Mesendoderm (in vitro differentiated cells): ENCODE measurements at regions not wholly inside any gene's neighbourhood (a gene's known extent, or its start where the extent isn't known, plus 50 kb on each side); places are given as distances from the start of the nearest gene placed in this dataset.

Experiments used
- DNase-seq: peaks from one replicate; pipeline ENCODE4 v3.0.0; 2013
- H2AK5ac ChIP-seq: 2 replicates; pipeline ENCODE4 v1.6.1; 2013; ENCODE audit warnings: low read length, inconsistent platforms
- H2BK120ac ChIP-seq: 2 replicates; pipeline ENCODE4 v1.6.1; 2013; ENCODE audit warnings: low read depth, mild to moderate bottlenecking, low read length, moderate library complexity, mixed read lengths
- H2BK15ac ChIP-seq: replicated peaks from 2 replicates; pipeline ENCODE4 v1.6.1; 2013; ENCODE audit warnings: low read depth, mild to moderate bottlenecking, moderate library complexity
- H2BK5ac ChIP-seq: 2 replicates; pipeline ENCODE4 v1.6.1; 2013; ENCODE audit warnings: low read length, inconsistent platforms
- H3K18ac ChIP-seq: 2 replicates; pipeline ENCODE4 v1.6.1; 2013; ENCODE audit warnings: mild to moderate bottlenecking, low read length, mixed read lengths
- H3K23ac ChIP-seq: one replicate; pipeline ENCODE4 v1.6.1; 2013; ENCODE audit warnings: low read length
- H3K27ac ChIP-seq: 2 replicates; pipeline ENCODE4 v1.5.1; 2013; ENCODE audit warnings: low read depth, mild to moderate bottlenecking, inconsistent platforms, low read length, moderate library complexity
- H3K27me3 ChIP-seq: 2 replicates; pipeline ENCODE4 v1.6.1; 2013; ENCODE audit warnings: low read length, control low read depth, mild to moderate bottlenecking, inconsistent platforms; ENCODE audit not compliant: insufficient read depth, poor library complexity
- H3K36me3 ChIP-seq: 2 replicates; pipeline ENCODE4 v1.6.1; 2013; ENCODE audit warnings: low read length, inconsistent platforms; ENCODE audit not compliant: control insufficient read depth, insufficient read depth
- H3K4ac ChIP-seq: one replicate; pipeline ENCODE4 v1.6.1; 2013; ENCODE audit warnings: low read depth, mild to moderate bottlenecking, low read length, moderate library complexity
- H3K4me1 ChIP-seq: 2 replicates; pipeline ENCODE4 v1.6.1; 2013; ENCODE audit warnings: low read depth, low read length, inconsistent platforms; ENCODE audit not compliant: control insufficient read depth
- H3K4me2 ChIP-seq: 2 replicates; pipeline ENCODE4 v1.6.1; 2013; ENCODE audit warnings: low read length
- H3K4me3 ChIP-seq: 2 replicates; pipeline ENCODE4 v1.5.1; 2013; ENCODE audit warnings: mild to moderate bottlenecking, low read length
- H3K56ac ChIP-seq: one replicate; pipeline ENCODE4 v1.6.1; 2013; ENCODE audit warnings: low read length
- H3K79me1 ChIP-seq: 2 replicates; pipeline ENCODE4 v1.6.1; 2013; ENCODE audit warnings: low read length, inconsistent platforms
- H3K79me2 ChIP-seq: 2 replicates; pipeline ENCODE4 v1.6.1; 2013; ENCODE audit warnings: mild to moderate bottlenecking, low read length; ENCODE audit not compliant: control insufficient read depth, insufficient read depth
- H3K9ac ChIP-seq: 2 replicates; pipeline ENCODE4 v1.6.1; 2013; ENCODE audit warnings: low read length, inconsistent platforms
- H4K5ac ChIP-seq: one replicate; pipeline ENCODE4 v1.6.1; 2013; ENCODE audit warnings: low read length
- H4K8ac ChIP-seq: one replicate; pipeline ENCODE4 v1.6.1; 2013; ENCODE audit warnings: low read depth, mild to moderate bottlenecking, control low read depth, low read length, moderate library complexity
- WGBS: extraction: QIAGEN DNeasy Blood & Tissue Kit; methylation state at CpG from one replicate; pipeline ENCODE4 v1.1.7; 2013; ENCODE audit warnings: low lambda C conversion rate, missing lambda C conversion rate; ENCODE audit not compliant: insufficient coverage; ENCODE audit errors: extremely low coverage; 5-methylcytosine and 5-hydroxymethylcytosine counted together

- WGBS, result no CpG with 5 or more reads among the region's 3 CpGs
- H3K4me2 ChIP-seq, result no peak overlapping the region
- DNase-seq, result no peak
These were observed 185.2 kb downstream of the CSNK2A3 start for GRCh38 chr11:11167806-11168205.

GRCh38 chr11:11164334-11164690, 188.7 kb downstream of the CSNK2A3 start:
- no CpG with 5 or more reads among the region's 1 CpG for WGBS
- Histone ChIP-seq H3K4me3 (no peak overlapping the region), H2AK5ac (no peak overlapping the region), H4K5ac (no peak overlapping the region), H3K27ac (no peak overlapping the region), H3K4me1 (no peaks in the 10 kb centered on the region), H2BK15ac (no peak overlapping the region), H3K27me3 (no peaks in the 10 kb centered on the region), H2BK5ac (no peak overlapping the region), H3K9ac (no peak overlapping the region), H3K4me2 (no peak overlapping the region), H3K79me1 (no peaks in the 10 kb centered on the region), H3K23ac (no peak overlapping the region), H4K8ac (no peak overlapping the region), H3K79me2 (no peaks in the 10 kb centered on the region), H2BK120ac (no peak overlapping the region), H3K56ac (no peak overlapping the region), H3K36me3 (no peaks in the 10 kb centered on the region), H3K4ac (no peak overlapping the region), H3K18ac (no peak overlapping the region)
- DNase-seq, result no peak

More at GRCh38 chr11:11167806-11168205, 185.2 kb downstream of the CSNK2A3 start:
- H3K4me3 ChIP-seq, result no peak overlapping the region
- H3K56ac ChIP-seq, result no peak overlapping the region
- no peaks in the 10 kb centered on the region for H3K36me3 ChIP-seq
- no peak overlapping the region for H4K5ac ChIP-seq
- H3K27ac ChIP-seq, result no peak overlapping the region
- H3K27me3 ChIP-seq, result no peaks in the 10 kb centered on the region
- H3K4ac ChIP-seq, result no peak overlapping the region
- H3K18ac ChIP-seq, result no peak overlapping the region
- no peaks in the 10 kb centered on the region for H3K79me1 ChIP-seq
- no peak overlapping the region for H4K8ac ChIP-seq
- no peaks in the 10 kb centered on the region for H3K4me1 ChIP-seq
- no peak overlapping the region for H2AK5ac ChIP-seq
- no peak overlapping the region for H3K9ac ChIP-seq
- H2BK15ac ChIP-seq, result no peak overlapping the region
- H3K23ac ChIP-seq, result no peak overlapping the region
- H2BK5ac ChIP-seq, result no peak overlapping the region
- H2BK120ac ChIP-seq, result no peak overlapping the region
- H3K79me2 ChIP-seq, result no peaks in the 10 kb centered on the region

GRCh38 chr11:11163669-11164333, 189.2 kb downstream of the CSNK2A3 start:
- H2BK120ac ChIP-seq, result no peak overlapping the region
- H3K27ac ChIP-seq, result no peak overlapping the region
- no peaks in the 10 kb centered on the region for H3K27me3 ChIP-seq
- no peak overlapping the region for H2AK5ac ChIP-seq
- H2BK5ac ChIP-seq, result no peak overlapping the region
- H3K79me1 ChIP-seq, result no peaks in the 10 kb centered on the region
- H3K23ac ChIP-seq, result no peak overlapping the region
- no peak overlapping the region for H2BK15ac ChIP-seq
- H3K4me2 ChIP-seq, result no peak overlapping the region
- no CpG with 5 or more reads among the region's 4 CpGs for WGBS
- no peak overlapping the region for H3K9ac ChIP-seq
- H3K79me2 ChIP-seq, result no peaks in the 10 kb centered on the region
- no peak overlapping the region for H3K56ac ChIP-seq
- H3K4me1 ChIP-seq, result no peaks in the 10 kb centered on the region
- no peak for DNase-seq
- no peaks in the 10 kb centered on the region for H3K36me3 ChIP-seq
- no peak overlapping the region for H3K4me3 ChIP-seq
- no peak overlapping the region for H3K4ac ChIP-seq
- no peak overlapping the region for H3K18ac ChIP-seq
- H4K8ac ChIP-seq, result no peak overlapping the region
- H4K5ac ChIP-seq, result no peak overlapping the region

GRCh38 chr11:11163236-11163635, 189.8 kb downstream of the CSNK2A3 start:
- Histone ChIP-seq H2BK5ac (no peak overlapping the region), H3K79me1 (no peaks in the 10 kb centered on the region), H3K79me2 (no peaks in the 10 kb centered on the region), H3K4me3 (no peak overlapping the region), H3K4me2 (no peak overlapping the region), H3K27me3 (no peaks in the 10 kb centered on the region), H2BK15ac (no peak overlapping the region), H4K5ac (no peak overlapping the region), H3K56ac (no peak overlapping the region), H3K9ac (no peak overlapping the region), H3K18ac (no peak overlapping the region), H3K27ac (no peak overlapping the region), H2BK120ac (no peak overlapping the region), H3K36me3 (no peaks in the 10 kb centered on the region), H3K4me1 (no peaks in the 10 kb centered on the region), H3K23ac (no peak overlapping the region), H2AK5ac (no peak overlapping the region), H4K8ac (no peak overlapping the region), H3K4ac (no peak overlapping the region)
- DNase-seq, result peak; percentile 63
- WGBS, result no CpG with 5 or more reads among the region's 5 CpGs

- Histone ChIP-seq H3K4me2 (no peak overlapping the region), H3K9ac (no peak overlapping the region), H2BK15ac (no peak overlapping the region), H2BK120ac (no peak overlapping the region), H3K36me3 (no peaks in the 10 kb centered on the region), H3K27me3 (no peaks in the 10 kb centered on the region), H3K18ac (no peak overlapping the region), H3K4me3 (no peak overlapping the region), H4K5ac (no peak overlapping the region), H3K79me1 (no peaks in the 10 kb centered on the region), H2BK5ac (no peak overlapping the region), H3K4ac (no peak overlapping the region), H3K27ac (no peak overlapping the region), H3K56ac (no peak overlapping the region), H3K79me2 (no peaks in the 10 kb centered on the region), H3K23ac (no peak overlapping the region), H2AK5ac (no peak overlapping the region), H3K4me1 (no peaks in the 10 kb centered on the region), H4K8ac (no peak overlapping the region)
- DNase-seq, result peak; percentile 73
- WGBS, result no CpG with 5 or more reads among the region's 7 CpGs
These were observed 195.9 kb downstream of the CSNK2A3 start for GRCh38 chr11:11157185-11157584.
